HG02571 (cell line): ENCODE measurements at regions not wholly inside any gene's neighbourhood (a gene's known extent, or its start where the extent isn't known, plus 50 kb on each side); places are given as distances from the start of the nearest gene placed in this dataset.
"Not testable (repeated sequence)": the region's sequence is repeated elsewhere in the genome, so short reads cannot be mapped to it uniquely, and the experiment has no call there.

ENCODE experiments used
- ATAC-seq: cut with Tn5 transposase; IDR thresholded peaks from one replicate; pipeline ENCODE4 v1.9.1; 2021; ENCODE audit warnings: mild to moderate bottlenecking, moderate library complexity; ENCODE audit not compliant: unreplicated experiment

- ATAC-seq = not testable (repeated sequence)
These were observed 293.0 kb upstream of the NOTCH2NLA start for GRCh38 chr1:146521804-146522203.

- ATAC-seq = not testable (repeated sequence)
These were observed 284.9 kb upstream of the NOTCH2NLA start for GRCh38 chr1:146513754-146514153.

- ATAC-seq = not testable (repeated sequence)
These were observed 282.4 kb upstream of the NOTCH2NLA start for GRCh38 chr1:146511047-146511777.

GRCh38 chr1:146510248-146510983 lies 281.6 kb upstream of the NOTCH2NLA start:
- not testable (repeated sequence) for ATAC-seq

- ATAC-seq = not testable (repeated sequence)
These were observed 275.3 kb upstream of the NOTCH2NLA start for GRCh38 chr1:146504121-146504520.

- ATAC-seq = not testable (repeated sequence)
These were observed 258.7 kb upstream of the NOTCH2NLA start for GRCh38 chr1:146487555-146487954.

- not testable (repeated sequence) for ATAC-seq
These were observed 258.3 kb upstream of the NOTCH2NLA start for GRCh38 chr1:146487155-146487554.

- ATAC-seq = not testable (repeated sequence)
These were observed 257.6 kb upstream of the NOTCH2NLA start for GRCh38 chr1:146486300-146487014.

GRCh38 chr1:146484195-146484594 lies 255.4 kb upstream of the NOTCH2NLA start:
- ATAC-seq = not testable (repeated sequence)

- ATAC-seq = not testable (repeated sequence)
These were observed 250.4 kb upstream of the NOTCH2NLA start for GRCh38 chr1:146479188-146479587.

- ATAC-seq = not testable (repeated sequence)
These were observed 249.4 kb upstream of the NOTCH2NLA start for GRCh38 chr1:146478125-146478720.

- not testable (repeated sequence) for ATAC-seq
These were observed 246.3 kb upstream of the NOTCH2NLA start for GRCh38 chr1:146475086-146475485.

GRCh38 chr1:146474216-146474615 lies 245.4 kb upstream of the NOTCH2NLA start:
- ATAC-seq = not testable (repeated sequence)

GRCh38 chr1:146472192-146472861 lies 243.5 kb upstream of the NOTCH2NLA start:
- ATAC-seq = peak; percentile 69

GRCh38 chr1:146459939-146460338 lies 231.1 kb upstream of the NOTCH2NLA start:
- ATAC-seq = not testable (repeated sequence)

GRCh38 chr1:146459308-146459707 lies 230.5 kb upstream of the NOTCH2NLA start:
- not testable (repeated sequence) for ATAC-seq

- not testable (repeated sequence) for ATAC-seq
These were observed 220.0 kb upstream of the NOTCH2NLA start for GRCh38 chr1:146448877-146449246.

GRCh38 chr1:146448212-146448876 lies 219.5 kb upstream of the NOTCH2NLA start:
- ATAC-seq = not testable (repeated sequence)

- ATAC-seq = not testable (repeated sequence)
These were observed 215.0 kb upstream of the NOTCH2NLA start for GRCh38 chr1:146443871-146444222.
